NCI-H345 treated with DMSO at 0.1 percent for 48 hours (cell line): ENCODE measurements at regions not wholly inside any gene's neighbourhood (a gene's known extent, or its start where the extent isn't known, plus 50 kb on each side); places are given as distances from the start of the nearest gene placed in this dataset.

Experiments used
- DNase-seq: peaks from one replicate; lab custom pipeline; 2025; ENCODE audit not compliant: unreplicated experiment; lab: John Stamatoyannopoulos, UW

- DNase-seq: no peak
Measured at GRCh38 chr15:70355275-70355795, 257.6 kb upstream of the TLE3 start.

DNA sequence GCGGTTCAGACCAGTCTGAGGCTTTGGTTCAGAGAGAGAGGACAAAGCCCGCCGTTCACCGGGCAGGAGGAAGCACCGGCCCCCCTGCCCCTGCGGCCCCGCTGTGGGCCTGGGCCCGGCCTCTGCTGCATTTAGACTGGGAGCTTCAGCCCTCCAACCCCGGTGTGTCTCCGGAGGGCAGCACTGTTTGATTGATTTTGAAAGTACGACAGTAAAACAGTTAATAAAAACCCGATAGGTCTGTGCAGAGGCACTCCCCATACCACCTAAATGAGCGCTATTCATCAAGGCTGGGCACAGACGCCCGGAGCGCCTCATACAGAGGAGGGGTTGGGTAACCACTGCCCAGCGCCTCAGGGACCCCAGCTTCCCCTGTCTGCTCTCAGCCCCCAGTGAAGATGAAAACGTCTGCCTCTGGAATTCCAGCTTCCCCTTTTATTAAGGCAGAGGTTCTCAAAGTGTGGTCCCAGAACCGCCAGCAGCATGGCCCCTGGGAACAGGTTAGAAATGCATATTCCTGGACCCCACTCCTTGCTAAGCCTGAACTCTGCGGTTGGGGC lies 256.7 kb upstream of the TLE3 start:
- no peak for DNase-seq

- no peak for DNase-seq
Measured at GRCh38 chr15:70353606-70354345, 256.1 kb upstream of the TLE3 start.

DNA sequence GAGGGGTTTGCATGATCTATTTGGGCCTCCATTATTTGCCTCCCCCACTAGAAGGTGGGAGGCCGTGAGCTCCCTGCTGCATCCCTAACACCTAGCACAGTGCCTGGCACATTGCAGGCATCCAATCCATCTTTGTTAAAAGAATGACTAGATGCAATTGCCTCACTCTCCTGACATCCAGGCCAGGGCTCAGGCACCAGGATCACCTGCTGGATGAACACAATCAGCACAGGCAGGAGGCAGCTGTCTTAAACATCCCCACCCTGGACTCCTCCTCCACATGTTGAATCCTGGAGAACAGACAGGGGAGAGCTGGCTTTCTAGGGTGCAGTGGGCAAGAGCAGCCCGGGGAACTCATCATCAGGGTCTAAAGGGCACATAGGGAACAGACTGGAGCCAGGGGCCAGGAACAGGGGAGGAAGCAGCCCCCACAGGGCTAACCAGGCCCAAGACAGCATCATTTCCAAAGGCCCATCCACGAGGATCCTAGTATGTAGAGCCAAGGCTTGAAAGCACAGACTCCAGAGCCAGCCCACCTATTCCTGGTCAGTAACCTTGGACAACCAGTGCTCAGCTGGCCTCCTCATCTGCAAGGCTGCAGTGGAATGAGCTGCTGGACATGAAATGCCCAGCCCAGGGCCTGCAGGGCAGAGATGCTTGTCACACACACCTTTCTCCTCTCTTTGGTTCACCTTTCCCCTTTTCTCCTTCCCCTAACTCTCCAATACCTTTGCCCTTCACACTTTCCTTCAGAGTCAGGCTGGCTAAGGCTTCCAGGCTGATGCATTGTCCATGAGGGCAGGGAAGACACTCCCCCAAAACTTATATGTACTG lies 254.4 kb upstream of the TLE3 start:
- no peak for DNase-seq

DNA sequence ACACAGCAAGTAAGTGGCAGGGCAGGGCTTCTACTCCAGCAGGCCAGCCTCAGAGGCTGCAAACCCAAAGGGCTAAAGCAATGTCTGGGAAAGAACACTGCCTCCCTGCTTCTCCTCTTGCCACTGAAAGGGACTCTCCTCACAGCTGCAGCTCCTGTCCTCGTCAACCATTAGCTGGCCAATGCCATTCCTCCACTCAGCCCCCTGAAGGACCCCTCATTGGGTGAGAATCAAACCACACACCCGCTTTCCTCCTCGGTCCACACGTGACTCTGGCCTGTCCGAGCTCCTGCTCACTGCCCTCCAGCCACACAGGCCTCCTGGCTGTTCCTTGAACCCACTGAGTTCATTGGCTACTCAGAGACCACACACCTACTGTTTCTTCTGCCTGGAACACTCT lies 253.7 kb upstream of the TLE3 start:
- no peak for DNase-seq

DNA sequence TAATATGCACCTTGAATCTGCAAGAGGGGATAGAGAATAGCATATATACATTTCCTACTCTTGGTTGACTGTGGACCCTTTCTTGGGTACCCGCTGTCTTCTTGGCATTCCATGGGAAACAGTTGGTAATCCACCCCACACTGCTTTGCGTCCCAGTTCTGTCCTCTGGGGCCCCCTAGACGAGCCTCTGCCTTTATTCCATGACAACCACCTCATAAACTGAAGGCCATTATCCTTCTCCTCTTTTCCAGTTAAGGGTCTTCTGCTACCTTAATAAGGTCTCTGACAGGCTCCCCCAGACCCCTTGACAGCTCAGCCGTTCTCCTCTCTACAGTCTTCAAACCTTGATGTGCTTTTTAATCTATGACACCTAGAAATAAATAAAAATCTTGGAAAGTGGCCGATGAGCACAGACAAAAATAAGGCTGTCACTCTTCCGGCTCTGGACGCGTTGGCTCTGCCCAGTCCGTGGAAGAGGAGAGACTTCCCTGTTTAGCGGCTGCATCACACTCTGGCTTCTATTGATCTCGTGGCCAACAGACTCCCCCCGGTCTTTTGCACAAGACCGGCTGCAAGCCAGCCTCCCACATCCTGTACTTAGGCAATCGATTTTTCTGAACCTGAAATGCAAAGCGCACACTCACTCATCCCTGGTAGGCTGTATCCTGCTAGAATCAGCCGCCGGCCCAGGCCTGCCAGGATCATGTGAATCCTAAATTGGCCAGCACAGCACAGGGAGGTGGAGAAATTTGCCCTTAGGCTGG lies 251.0 kb upstream of the TLE3 start:
- peak; percentile 48 for DNase-seq

DNA sequence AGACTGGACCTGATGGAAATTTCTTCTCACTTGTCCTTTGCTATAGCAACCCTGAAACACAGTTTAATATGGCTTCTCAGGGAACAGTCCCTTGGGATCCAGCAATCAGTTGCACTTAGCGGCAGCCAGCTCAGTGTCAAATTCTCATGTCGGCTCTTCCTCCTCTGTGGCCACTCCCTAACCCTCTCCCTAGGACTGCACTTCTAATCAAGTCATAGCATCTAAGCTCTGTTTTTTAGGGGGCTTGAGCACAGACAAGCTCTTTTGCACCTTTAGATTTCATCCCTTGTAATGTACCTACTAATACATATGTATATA lies 250.5 kb upstream of the TLE3 start:
- DNase-seq: no peak

DNA sequence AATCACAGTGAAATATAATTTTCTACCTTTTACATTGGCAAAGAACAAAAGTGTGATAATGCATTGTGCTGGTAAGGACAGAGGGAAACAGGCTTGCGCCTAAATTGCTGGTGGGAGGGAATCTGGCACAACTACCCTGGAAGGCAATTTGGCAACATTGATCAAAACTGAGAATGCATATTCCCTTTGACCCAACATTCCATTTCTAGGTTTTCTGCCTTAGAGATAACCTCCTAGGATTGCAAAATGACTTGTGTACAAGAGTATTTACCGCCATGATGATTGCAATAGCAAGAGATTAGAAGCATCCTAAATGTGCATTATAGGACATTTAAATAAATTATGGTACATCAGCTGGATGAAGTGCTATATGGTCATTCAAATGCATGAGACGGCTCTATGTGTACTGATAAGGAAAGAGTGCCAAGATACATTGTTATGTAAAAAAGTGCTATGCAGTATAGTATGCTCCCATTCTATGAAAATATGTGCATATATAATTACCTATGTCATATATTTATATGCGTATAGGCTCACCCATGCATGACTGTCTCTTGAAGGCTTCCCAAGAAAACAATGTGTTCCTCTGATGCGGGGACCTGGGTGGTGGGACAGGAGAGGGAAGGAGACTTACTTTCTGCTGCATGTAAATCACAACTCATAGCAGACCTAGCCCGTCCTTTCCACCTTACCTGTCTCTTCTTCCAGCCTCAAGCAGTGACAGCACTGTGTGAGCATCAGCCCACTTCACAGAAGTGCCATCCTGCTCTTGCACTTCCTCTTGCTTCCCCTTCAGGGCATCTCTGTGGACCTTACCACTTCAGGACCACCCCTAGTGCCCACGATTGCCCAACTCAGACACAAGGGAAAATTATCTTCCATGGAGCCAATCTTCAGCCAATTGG lies 249.9 kb upstream of the TLE3 start:
- no peak for DNase-seq

DNA sequence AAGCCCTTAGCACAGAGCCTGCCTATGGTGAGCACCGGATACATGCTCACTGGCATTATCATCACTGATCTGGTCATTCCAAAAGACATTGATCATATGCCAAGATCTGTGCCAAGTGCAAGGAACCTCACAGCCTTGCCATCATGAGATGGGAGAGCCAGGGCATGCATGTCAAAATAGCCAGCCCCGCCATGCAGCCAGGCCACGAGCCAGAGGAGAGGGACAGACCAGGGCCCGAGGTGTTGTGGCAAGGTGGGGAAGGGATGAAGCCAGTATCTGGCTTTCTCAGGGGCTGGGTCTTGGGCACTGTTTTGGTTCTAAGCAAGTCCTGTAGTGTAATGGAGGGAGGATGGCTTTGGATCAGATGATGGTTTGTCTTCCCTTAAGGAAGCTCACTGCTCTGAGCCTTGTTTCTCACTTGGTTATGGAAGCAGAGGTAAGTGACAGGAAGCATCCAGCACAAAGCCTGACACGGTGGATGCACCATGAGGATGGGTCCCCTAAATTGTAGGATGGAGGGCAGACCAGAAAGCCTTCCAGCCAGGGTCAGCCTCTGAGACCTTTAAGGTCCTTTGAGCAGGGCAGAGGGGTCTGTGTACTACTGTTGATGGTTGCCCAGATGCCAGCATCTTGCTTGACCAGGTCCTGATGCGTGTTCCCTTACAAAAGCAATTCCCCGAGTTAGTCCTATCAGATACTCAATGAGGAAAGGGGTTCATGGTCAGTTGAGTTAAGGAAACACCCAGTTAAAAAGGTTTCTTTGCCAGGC lies 247.7 kb upstream of the TLE3 start:
- DNase-seq: no peak

DNA sequence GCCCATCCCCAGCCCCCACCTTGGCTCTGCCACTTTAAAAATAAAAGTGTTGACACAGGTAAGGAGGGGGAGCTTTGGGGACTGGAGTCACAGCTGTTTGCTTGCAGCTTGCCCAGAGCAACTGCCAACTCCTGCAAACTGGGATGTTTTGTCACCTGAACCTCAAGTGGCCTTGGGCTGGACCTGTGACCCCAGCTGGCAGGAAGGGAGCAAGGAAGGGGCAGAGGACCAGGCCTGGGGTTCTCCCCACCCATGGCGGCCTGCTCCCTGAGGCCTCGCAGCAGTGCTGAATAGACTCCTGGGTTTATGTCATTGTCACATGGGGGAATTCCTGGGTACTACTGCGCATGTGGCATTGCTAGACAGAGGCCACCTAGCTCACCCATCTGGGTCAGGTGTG lies 246.9 kb upstream of the TLE3 start:
- DNase-seq: peak; percentile 21

DNA sequence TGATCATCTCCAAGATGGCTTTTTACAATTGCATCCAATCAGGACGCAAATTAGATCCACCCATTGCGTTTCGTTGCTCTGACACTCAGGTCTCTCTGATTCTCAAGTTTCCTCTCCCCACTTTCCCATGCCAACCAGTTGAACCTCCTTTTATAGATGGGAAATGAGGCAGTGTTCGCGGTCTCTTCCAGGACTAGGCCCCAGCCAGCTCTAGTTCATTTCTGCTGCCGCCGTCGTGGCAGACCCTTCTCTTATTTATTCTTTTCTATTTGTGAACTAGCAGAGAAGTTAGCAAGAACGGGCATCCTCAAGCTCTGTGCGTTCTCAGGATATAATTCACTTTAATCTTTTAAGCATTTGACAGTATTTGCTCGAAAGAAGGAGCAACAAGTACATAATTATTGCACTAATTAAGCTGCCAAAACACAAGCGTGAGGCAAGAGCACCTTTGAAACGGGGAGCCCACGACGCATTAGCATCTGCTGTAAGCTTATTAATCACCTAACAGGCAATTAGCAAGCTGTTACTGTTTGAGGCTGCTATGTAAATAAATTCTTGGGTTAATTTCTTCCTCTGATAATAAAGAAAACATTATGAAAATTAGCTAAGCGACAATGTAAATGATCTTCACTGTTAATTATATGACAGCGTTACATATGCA lies 246.4 kb upstream of the TLE3 start:
- no peak for DNase-seq

GRCh38 chr15:70342554-70343548 lies 245.1 kb upstream of the TLE3 start:
- no peak for DNase-seq

- DNase-seq: no peak
Measured at GRCh38 chr15:70342141-70342540, 244.4 kb upstream of the TLE3 start.

DNA sequence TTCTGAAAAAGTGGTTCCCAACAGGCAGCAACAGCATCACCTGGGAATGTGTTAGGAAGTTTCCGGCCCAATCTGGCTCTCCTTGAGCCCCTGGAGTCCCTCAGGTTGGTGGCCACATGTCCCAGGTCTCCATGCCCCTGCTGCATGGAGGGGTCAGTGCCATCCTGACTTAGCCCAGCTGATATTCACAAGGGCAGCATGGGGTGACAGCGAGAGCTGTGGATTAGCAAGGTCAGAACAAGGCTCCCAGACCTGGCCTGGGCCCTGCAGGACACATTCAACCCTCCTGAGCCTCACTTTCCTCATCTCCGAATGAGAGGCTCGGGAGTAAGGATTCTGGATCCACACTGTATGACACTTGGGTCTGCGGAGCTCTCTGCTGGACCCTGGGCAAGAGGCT lies 243.8 kb upstream of the TLE3 start:
- no peak for DNase-seq

- DNase-seq: no peak
Measured at GRCh38 chr15:70340494-70340870, 242.8 kb upstream of the TLE3 start.

DNA sequence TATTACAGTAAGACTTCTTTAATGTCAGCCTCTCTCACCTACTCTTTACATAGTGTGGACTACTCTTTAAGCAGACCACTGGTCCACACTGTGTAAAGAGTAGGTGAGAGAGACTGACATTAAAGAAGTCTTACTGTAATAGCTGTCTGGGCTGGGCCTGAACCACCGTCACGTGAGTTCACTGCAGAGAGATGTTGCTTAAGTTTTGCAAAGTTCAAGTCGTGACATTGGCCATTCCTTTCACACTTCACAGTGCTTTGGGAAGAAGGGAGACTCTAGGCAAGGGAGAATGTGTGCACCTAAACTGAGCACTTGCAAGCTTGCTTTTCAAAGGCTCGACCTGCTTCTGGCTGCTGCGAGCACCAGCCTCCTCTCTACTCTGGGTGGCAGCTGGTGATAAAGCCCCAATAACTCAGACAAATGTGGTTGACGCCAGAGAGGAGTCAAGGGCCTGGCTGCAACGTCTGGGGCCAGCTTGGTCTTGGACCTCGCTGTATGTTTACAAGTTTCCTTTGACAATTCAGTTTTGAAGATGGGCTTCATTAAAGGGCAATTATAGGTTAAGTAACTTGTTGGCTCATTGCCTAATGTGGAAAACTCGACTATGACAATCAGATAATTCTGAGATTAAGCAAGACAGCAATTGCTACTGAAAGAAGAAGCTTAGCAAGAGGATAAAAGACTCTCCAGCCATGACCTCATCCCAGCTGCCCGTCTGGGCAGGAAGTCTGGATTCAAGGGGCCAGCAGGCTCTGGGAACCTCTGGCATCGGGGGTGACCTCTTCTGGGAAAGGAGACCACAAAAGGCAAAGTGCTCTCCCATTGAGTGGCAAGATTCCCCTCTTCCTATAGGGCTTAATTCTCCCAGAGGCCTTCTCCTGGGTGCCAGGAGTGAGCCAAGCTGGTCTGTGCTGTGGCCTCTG lies 242.1 kb upstream of the TLE3 start:
- no peak for DNase-seq
